ENCODE measurements at regions not wholly inside any gene's neighbourhood (a gene's known extent, or its start where the extent isn't known, plus 50 kb on each side); places are given as distances from the start of the nearest gene placed in this dataset.
"Not testable (repeated sequence)": the region's sequence is repeated elsewhere in the genome, so short reads cannot be mapped to it uniquely, and the experiment has no call there.

DNA sequence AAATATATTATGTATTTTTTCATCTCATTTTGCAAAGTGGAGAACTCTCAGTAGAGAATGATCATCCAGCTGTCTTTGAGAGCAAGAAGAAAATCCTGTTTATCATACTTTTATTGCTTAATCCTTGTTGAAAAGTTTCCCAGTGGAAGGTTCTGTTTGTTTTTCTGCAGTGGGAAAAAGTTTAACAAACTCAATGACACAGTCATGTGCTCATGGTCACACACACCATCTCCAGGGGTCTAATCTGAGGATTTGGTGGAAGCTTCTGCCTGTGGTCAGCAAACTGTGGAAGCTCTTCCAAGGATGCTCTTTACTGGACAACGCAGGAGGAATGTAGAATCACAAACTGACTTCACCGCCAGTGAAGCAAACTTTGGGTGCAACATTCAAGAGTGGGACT, 1003.9 kb downstream of the SORCS3 start:
- DNase-seq (ENCODE audit: low spot score), result no peak

- DNase-seq (ENCODE audit: low spot score), result no peak
Measured at GRCh38 chr10:105644559-105644958, 1003.5 kb downstream of the SORCS3 start.

- DNase-seq (ENCODE audit: low spot score), result no peak
Measured at GRCh38 chr10:105644091-105644490, 1003.0 kb downstream of the SORCS3 start.

DNA sequence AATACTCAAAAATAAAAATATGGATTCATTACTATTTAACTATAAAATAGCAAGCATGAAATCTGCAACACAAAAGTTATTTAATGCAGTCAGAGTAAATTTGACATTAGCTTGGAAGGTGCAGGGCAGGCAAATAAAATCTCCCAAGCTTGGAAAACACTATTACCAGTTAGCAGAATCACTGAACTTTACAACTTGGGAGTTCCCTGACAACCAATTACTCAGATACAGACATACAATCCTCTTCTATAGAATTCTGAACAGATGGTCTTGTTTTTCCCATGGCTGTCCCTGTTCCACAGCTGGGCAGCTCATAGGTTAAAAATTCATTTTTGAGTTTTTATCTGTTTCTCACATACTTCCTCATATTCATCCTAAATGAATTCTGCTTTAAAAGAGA, 1002.6 kb downstream of the SORCS3 start:
- no peak for DNase-seq (ENCODE audit: low spot score)

- no peak for DNase-seq (ENCODE audit: low spot score)
Measured at GRCh38 chr10:105634281-105634680, 993.2 kb downstream of the SORCS3 start.

- no peak for DNase-seq (ENCODE audit: low spot score)
Measured at GRCh38 chr10:105615715-105616365, 974.8 kb downstream of the SORCS3 start.

DNA sequence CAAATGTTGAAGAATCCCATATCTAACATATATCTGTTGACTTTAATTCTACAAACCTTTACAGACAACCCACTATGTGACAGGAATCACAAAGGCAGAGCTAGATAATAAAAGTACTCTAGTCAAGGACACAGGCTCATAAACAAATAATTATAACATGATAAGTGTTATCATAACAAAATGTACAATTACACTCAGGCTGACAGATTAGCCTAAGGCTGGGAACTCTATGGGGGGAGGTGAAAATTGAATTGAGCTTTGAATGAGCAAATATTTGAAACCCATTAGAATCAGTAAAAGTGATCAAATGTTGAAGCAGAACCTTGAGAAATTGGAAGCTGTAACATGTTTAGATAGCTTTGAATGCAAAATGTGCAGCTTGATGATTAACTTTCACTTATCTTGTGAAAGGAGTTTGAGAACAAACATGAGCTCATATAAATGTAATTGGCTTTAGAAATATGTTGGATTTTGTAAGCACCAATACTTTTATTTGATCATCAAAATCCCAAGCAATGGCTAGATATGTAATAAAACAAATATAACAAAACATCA, 970.2 kb downstream of the SORCS3 start:
- no peak for DNase-seq (ENCODE audit: low spot score)

DNA sequence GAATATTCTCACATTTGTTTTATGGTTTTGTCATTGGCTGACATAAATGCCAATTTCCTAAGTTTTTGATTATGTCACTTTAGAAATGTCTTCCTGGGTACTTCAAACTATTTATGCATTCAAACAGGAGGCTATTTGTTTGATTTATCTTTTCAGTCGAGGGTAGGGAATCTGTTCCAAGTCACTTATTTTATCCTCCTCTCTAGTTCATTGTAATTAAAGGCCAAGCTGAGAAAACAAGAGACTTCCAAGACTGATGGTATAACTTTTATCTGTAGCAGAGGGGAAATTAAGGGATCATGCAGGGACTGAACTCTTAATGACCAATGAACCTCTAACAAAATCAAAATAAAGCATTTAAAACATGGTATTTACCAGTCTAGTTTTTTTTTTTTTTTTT, 968.4 kb downstream of the SORCS3 start:
- no peak for DNase-seq (ENCODE audit: low spot score)

DNA sequence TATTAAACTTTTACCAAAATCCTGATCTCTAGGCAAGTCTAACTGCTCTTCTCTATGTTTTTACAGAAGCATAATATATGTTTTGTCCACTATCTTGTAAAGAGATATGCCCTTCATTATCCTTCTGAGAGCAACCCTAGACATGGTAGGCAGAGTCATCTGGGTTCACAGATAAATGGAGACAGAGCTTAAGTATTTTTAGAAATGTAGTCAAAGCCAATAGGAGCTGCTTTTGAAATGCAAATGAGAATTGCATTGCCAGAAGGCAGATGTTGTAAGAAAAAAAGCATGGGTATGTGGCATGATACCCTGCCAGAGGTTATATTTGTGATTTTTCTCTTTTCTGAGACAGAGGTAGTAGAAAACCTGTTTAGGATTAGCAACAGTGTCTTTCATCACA, 964.8 kb downstream of the SORCS3 start:
- no peak for DNase-seq (ENCODE audit: low spot score)

GRCh38 chr10:105605104-105605503, 964.0 kb downstream of the SORCS3 start:
- no peak for DNase-seq (ENCODE audit: low spot score)

DNA sequence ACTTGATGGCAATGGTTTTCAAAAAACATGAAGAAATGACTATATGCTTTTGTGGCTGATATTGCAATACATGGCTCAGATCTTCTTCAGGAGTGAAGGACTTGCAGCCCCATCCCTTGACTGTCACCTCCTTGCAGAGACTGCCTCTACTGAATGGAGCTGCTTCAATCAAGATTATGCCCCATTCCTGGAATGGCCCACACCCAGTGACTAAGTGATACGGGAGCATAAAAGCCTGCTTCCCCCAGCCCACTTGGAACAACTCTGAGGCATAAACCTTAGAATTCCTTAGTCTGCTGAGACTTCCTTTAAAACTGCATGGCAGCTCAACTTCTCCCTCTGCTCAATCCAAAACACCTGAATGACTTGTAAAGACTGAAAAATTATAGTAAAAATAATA, 957.1 kb downstream of the SORCS3 start:
- DNase-seq (ENCODE audit: low spot score), result no peak

DNA sequence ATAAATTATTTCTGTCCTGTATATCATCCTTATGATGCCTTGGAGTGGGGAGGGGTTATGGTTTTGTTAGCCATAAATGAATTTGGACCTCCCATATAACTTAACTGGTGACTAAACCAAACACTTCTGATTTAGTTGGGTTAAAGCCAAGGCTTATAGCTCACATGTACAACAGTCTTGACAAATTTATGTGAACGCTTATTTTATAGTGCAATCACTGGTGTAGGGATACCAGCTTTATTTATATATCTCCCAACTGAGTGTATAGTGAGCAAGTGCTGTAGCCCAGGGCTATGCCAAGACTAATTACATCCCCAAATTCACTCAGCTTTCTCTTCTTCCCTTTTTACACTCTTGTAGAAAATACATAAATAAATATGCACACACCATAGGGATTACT, 956.2 kb downstream of the SORCS3 start:
- DNase-seq (ENCODE audit: low spot score), result no peak

DNA sequence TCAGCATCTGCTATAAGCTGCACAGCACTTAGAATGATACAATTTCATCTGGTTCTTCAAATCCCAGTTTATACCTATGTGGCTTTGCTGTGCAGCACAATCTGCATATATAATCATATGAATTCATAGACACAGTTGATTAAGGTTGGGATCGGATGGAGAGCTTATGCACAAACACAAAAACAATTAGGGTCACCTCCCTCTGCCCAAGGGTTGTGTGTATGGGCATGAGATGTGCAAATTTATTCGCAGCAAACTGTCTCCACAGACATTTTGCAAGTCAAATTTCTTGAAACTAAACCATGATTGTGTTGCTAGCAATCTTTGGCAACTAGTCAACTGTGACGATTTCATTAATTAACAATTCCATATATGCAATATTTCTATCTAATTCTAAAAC, 955.7 kb downstream of the SORCS3 start:
- DNase-seq (ENCODE audit: low spot score), result no peak

DNA sequence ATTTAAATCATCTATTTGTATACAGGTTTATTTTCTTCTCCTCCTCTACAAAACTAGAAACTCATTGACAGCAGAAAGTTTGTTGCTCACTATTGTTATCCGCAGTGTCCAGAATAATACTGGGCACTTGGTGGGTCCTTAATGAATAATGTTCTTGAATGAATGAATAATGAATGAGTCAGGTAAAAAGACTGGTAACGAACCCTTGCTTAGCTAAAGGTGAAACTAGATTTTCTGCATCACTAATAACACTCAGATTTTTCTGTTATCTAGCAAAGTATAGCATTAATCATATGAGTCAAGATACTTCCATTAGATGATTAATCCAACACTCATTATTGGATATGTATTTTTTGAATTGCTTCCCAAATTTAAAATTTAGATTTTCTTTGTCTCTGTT, 953.2 kb downstream of the SORCS3 start:
- no peak for DNase-seq (ENCODE audit: low spot score)

DNA sequence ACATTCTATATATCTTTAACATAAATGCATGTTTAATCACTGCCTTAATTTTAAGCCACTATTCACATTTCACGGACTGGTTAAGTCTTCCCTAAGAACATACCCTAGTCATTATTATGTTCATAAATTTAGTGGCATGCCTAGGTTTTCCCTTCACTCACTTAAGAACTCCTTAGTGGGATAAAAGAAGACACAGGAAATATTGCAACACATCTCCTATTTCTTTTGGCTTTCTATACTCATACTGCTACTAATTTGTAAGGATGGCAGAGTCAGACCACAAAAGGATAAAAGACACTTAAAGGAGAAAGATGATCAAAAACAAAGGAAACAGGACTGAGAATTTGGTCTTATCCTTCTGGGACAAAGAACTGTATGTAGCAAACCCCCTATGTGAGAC, 951.4 kb downstream of the SORCS3 start:
- DNase-seq (ENCODE audit: low spot score), result no peak

- peak; percentile 0 for DNase-seq (ENCODE audit: low spot score)
Measured at GRCh38 chr10:105586451-105587098, 945.5 kb downstream of the SORCS3 start.

GRCh38 chr10:105585753-105586152, 944.7 kb downstream of the SORCS3 start:
- DNase-seq (ENCODE audit: low spot score), result no peak

DNA sequence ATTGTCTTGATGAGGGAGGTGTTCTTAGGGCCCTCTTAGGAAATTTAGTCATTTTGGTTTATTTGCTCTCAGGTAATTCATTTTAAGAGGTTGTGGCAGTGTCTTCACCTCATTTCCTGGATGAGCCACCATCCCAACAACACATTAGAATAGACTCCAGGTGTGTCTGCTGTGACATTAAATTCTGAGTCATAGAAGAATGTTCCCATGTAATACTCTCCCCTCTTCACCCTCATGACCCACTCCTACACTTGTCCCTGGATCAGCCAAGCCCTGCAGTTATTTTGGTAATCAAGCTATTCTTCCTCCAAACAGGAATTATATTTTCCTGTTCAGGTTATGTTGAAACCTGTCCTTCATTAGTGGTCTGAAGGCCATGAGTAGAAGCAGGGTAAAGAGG, 944.1 kb downstream of the SORCS3 start:
- no peak for DNase-seq (ENCODE audit: low spot score)

GRCh38 chr10:105579112-105579511, 938.0 kb downstream of the SORCS3 start:
- no peak for DNase-seq (ENCODE audit: low spot score)

GRCh38 chr10:105577865-105578607, 936.9 kb downstream of the SORCS3 start:
- DNase-seq (ENCODE audit: low spot score), result no peak

GRCh38 chr10:105559333-105560097, 918.4 kb downstream of the SORCS3 start:
- no peak for DNase-seq (ENCODE audit: low spot score)

DNA sequence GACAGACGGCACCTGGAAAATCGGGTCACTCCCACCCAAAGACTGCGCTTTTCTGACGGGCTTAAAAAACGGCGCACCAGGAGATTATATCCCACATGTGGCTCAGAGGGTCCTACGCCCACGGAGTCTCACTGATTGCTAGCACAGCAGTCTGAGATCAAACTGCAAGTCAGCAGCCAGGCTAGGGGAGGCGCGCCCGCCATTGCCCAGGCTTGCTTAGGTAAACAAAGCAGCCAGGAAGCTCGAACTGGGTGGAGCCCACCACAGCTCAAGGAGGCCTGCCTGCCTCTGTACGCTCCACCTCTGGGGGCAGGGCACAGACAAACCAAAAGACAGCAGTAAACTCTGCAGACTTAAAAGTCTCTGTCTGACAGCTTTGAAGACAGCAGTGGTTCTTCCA, 909.4 kb downstream of the SORCS3 start:
- not testable (repeated sequence) for DNase-seq (ENCODE audit: low spot score)
